ENCODE measurements at regions not wholly inside any gene's neighbourhood (a gene's known extent, or its start where the extent isn't known, plus 50 kb on each side); places are given as distances from the start of the nearest gene placed in this dataset.

DNA sequence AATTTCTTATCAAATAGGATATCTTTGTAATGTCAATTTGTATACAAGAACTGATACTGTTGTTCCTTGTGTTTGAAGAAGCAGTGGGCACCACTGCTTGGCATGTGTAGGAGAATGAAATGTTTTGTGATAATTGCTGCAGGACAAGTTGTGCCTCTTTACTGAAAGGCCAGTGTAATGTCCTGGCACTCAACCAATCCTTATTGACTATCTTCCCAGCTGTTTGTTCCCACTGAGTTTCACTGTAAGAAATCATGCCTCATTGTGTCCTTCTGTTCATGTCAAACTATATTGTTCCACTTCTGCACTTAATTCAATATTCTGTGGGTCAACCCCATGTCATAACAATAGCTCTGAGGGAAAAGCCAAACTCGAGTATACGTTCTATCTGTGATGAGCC, 136.1 kb upstream of the FAM83B start (continued):
- TF ChIP-seq, protein P1, sequence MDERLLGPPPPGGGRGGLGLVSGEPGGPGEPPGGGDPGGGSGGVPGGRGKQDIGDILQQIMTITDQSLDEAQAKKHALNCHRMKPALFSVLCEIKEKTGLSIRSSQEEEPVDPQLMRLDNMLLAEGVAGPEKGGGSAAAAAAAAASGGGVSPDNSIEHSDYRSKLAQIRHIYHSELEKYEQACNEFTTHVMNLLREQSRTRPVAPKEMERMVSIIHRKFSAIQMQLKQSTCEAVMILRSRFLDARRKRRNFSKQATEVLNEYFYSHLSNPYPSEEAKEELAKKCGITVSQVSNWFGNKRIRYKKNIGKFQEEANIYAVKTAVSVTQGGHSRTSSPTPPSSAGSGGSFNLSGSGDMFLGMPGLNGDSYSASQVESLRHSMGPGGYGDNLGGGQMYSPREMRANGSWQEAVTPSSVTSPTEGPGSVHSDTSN (CRISPR knock-in tag; IDR thresholded peaks at IDR 0.05; ENCODE audit: low read depth), result no peak
- TF ChIP-seq, protein P1 (tag; conservative IDR thresholded peaks at IDR 0.05; ENCODE audit: low read depth), result no peak
- no peak for TF ChIP-seq CTCF (IDR thresholded peaks at IDR 0.05 in 2 of 3, conservative IDR thresholded peaks at IDR 0.05 in 1 of 3; ENCODE audit: insufficient read depth in 2 of 3, low read depth in 1 of 3, low read length in 3 of 3)
- TF ChIP-seq ZNF274 (IDR thresholded peaks at IDR 0.05; ENCODE audit: borderline replicate concordance, low read depth, low read length), result no peak
- no peak for TF ChIP-seq ZNF507 (tag; conservative IDR thresholded peaks at IDR 0.05)
- no peak for TF ChIP-seq ZNF75A (CRISPR knock-in tag; IDR thresholded peaks at IDR 0.05)
- no peak for TF ChIP-seq ESRRA (IDR thresholded peaks at IDR 0.05; ENCODE audit: borderline replicate concordance, low read depth)

- H3K36me3 ChIP-seq (ENCODE audit: control insufficient read depth, insufficient read depth, low read length), result no peaks in the 10 kb centered on the region
- H3K9ac ChIP-seq (ENCODE audit: insufficient read depth in 1 of 2, low read depth in 2 of 2, low read length in 2 of 2), result no peak overlapping the region
- FAIRE-seq (no peak), DNase-seq (ENCODE audit: extremely low read depth in 1 of 4, low spot score in 3 of 4) (no peak), ATAC-seq (no peak)
- no peaks in the 10 kb centered on the region for H3K9me3 ChIP-seq (replicated peaks; ENCODE audit: control insufficient read depth, insufficient read depth, low read depth, low read length)
- no peaks in the 10 kb centered on the region for H4K20me1 ChIP-seq (replicated peaks; ENCODE audit: control insufficient read depth, insufficient read depth, low read length)
- CTCF ChIA-PET (ENCODE audit: low intra/inter-chr PET ratio), result no interaction called here
- 0% methylated on average over 6 of the region's 6 CpGs for WGBS (ENCODE audit: insufficient coverage, low coverage, missing lambda C conversion rate)
- no peaks in the 10 kb centered on the region for H3K79me2 ChIP-seq (ENCODE audit: control insufficient read depth, insufficient read depth, low read length)
- H3K9me1 ChIP-seq (ENCODE audit: control insufficient read depth, insufficient read depth, low read length), result no peaks in the 10 kb centered on the region
- no peak overlapping the region for H3K4me2 ChIP-seq (ENCODE audit: insufficient read depth, low read length)
- no peaks in the 10 kb centered on the region for H3K27me3 ChIP-seq (ENCODE audit: control insufficient read depth in 2 of 2, insufficient read depth in 2 of 2, low read length in 2 of 2)
- H3K4me3 ChIP-seq, result no peak overlapping the region
- H3K4me1 ChIP-seq (replicated peaks in 1 of 2; ENCODE audit: control insufficient read depth in 2 of 2, insufficient read depth in 2 of 2, low read length in 2 of 2), result no peaks in the 10 kb centered on the region
- in situ Hi-C loops (cut with MboI), result no loop called here
- no peak overlapping the region for H2AFZ ChIP-seq (ENCODE audit: low read depth, low read length)
- POLR2A ChIA-PET, result interaction anchor here (0.6 kb wide), 1 partner anchor 1598 kb away, joined by 4 read pairs; no protein-coding TSS in a partner anchor
- no peak overlapping the region for H3K27ac ChIP-seq (ENCODE audit: extremely low read depth, low read depth, low read length)
- no TSS peak for BruUV-seq (replicated peaks)
- intact Hi-C loops (cut with micrococcal nuclease), result no loop called here
- TF ChIP-seq HMG20B (CRISPR knock-in tag; IDR thresholded peaks at IDR 0.05) (no peak), POU5F1 (IDR thresholded peaks at IDR 0.05; ENCODE audit: borderline replicate concordance, low read depth, low read length, partially characterized antibody) (no peak), ZNF165 (CRISPR knock-in tag; IDR thresholded peaks at IDR 0.05; ENCODE audit: borderline replicate concordance) (no peak), MLLT1 (IDR thresholded peaks at IDR 0.05) (no peak), ZNF3 (CRISPR knock-in tag; IDR thresholded peaks at IDR 0.05) (no peak), SAFB (IDR thresholded peaks at IDR 0.05; ENCODE audit: borderline replicate concordance, low read depth, low read length) (no peak)
- TF ChIP-seq, protein P2, sequence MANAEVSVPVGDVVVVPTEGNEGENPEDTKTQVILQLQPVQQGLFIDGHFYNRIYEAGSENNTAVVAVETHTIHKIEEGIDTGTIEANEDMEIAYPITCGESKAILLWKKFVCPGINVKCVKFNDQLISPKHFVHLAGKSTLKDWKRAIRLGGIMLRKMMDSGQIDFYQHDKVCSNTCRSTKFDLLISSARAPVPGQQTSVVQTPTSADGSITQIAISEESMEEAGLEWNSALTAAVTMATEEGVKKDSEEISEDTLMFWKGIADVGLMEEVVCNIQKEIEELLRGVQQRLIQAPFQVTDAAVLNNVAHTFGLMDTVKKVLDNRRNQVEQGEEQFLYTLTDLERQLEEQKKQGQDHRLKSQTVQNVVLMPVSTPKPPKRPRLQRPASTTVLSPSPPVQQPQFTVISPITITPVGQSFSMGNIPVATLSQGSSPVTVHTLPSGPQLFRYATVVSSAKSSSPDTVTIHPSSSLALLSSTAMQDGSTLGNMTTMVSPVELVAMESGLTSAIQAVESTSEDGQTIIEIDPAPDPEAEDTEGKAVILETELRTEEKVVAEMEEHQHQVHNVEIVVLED (CRISPR knock-in tag; IDR thresholded peaks at IDR 0.05), result no peak
Observed at GRCh38 chr6:54716010-54716409, 130.6 kb upstream of the FAM83B start.
